GM04503 (cell line): ENCODE measurements at regions not wholly inside any gene's neighbourhood (a gene's known extent, or its start where the extent isn't known, plus 50 kb on each side); places are given as distances from the start of the nearest gene placed in this dataset.
"Not testable (repeated sequence)": the region's sequence is repeated elsewhere in the genome, so short reads cannot be mapped to it uniquely, and the experiment has no call there.

Experiments used
- DNase-seq: peaks from one replicate; pipeline ENCODE4 v3.0.0-alpha.2; 2012; ENCODE audit warnings: low read depth

GRCh38 chr5:104852099-104852498 lies 1289.5 kb upstream of the NUDT12 start:
- not testable (repeated sequence) for DNase-seq

GRCh38 chr5:104845541-104845940 lies 1283.0 kb upstream of the NUDT12 start:
- no peak for DNase-seq

GRCh38 chr5:104843822-104844221 lies 1281.2 kb upstream of the NUDT12 start:
- no peak for DNase-seq

GRCh38 chr5:104840284-104840683 lies 1277.7 kb upstream of the NUDT12 start:
- no peak for DNase-seq

- DNase-seq: not testable (repeated sequence)
Observed at GRCh38 chr5:104831515-104831914, 1268.9 kb upstream of the NUDT12 start.

- no peak for DNase-seq
Observed at GRCh38 chr5:104821606-104822005, 1259.0 kb upstream of the NUDT12 start.

GRCh38 chr5:104817127-104817526 lies 1254.5 kb upstream of the NUDT12 start:
- DNase-seq: no peak

- no peak for DNase-seq
Observed at GRCh38 chr5:104815212-104815611, 1252.6 kb upstream of the NUDT12 start.

- DNase-seq: no peak
Observed at GRCh38 chr5:104800440-104801048, 1238.0 kb upstream of the NUDT12 start.

GRCh38 chr5:104793755-104794080 lies 1231.1 kb upstream of the NUDT12 start:
- no peak for DNase-seq

GRCh38 chr5:104793031-104793754 lies 1230.6 kb upstream of the NUDT12 start:
- DNase-seq: no peak

- DNase-seq: no peak
Observed at GRCh38 chr5:104789366-104789765, 1226.8 kb upstream of the NUDT12 start.

GRCh38 chr5:104785097-104785496 lies 1222.5 kb upstream of the NUDT12 start:
- DNase-seq: no peak

GRCh38 chr5:104774372-104774771 lies 1211.8 kb upstream of the NUDT12 start:
- no peak for DNase-seq

GRCh38 chr5:104764197-104764596 lies 1201.6 kb upstream of the NUDT12 start:
- DNase-seq: no peak

- no peak for DNase-seq
Observed at GRCh38 chr5:104763216-104763615, 1200.6 kb upstream of the NUDT12 start.

- DNase-seq: no peak
Observed at GRCh38 chr5:104757915-104758314, 1195.3 kb upstream of the NUDT12 start.

GRCh38 chr5:104755806-104756205 lies 1193.2 kb upstream of the NUDT12 start:
- no peak for DNase-seq

- DNase-seq: no peak
Observed at GRCh38 chr5:104754311-104754995, 1191.9 kb upstream of the NUDT12 start.

GRCh38 chr5:104751969-104752368 lies 1189.4 kb upstream of the NUDT12 start:
- no peak for DNase-seq

- no peak for DNase-seq
Observed at GRCh38 chr5:104739905-104740304, 1177.3 kb upstream of the NUDT12 start.

GRCh38 chr5:104739503-104739902 lies 1176.9 kb upstream of the NUDT12 start:
- no peak for DNase-seq

- DNase-seq: no peak
Observed at GRCh38 chr5:104736073-104736472, 1173.5 kb upstream of the NUDT12 start.
